ENCODE measurements at regions not wholly inside any gene's neighbourhood (a gene's known extent, or its start where the extent isn't known, plus 50 kb on each side); places are given as distances from the start of the nearest gene placed in this dataset.

- TF ChIP-seq ISL1 (CRISPR knock-in tag; IDR thresholded peaks at IDR 0.05) (no peak), ZC3H10 (CRISPR knock-in tag; IDR thresholded peaks at IDR 0.05) (no peak), PPARA (CRISPR knock-in tag; IDR thresholded peaks at IDR 0.05; ENCODE audit: borderline replicate concordance) (no peak), CREB5 (CRISPR knock-in tag; IDR thresholded peaks at IDR 0.05; ENCODE audit: low read depth) (no peak), ZNF70 (CRISPR knock-in tag; IDR thresholded peaks at IDR 0.05) (no peak), ZFP3 (CRISPR knock-in tag; IDR thresholded peaks at IDR 0.05) (no peak), CSDC2 (CRISPR knock-in tag; IDR thresholded peaks at IDR 0.05) (no peak), ARNTL (CRISPR knock-in tag; IDR thresholded peaks at IDR 0.05; ENCODE audit: borderline replicate concordance, low read depth) (no peak), POU6F1 (CRISPR knock-in tag; IDR thresholded peaks at IDR 0.05; ENCODE audit: borderline replicate concordance, low read depth) (no peak)
Measured at GRCh38 chr5:128765448-128766061, 199.7 kb upstream of the SLC27A6 start.

Data from SK-N-SH treated with all-trans-retinoic acid at 6 μM for 48 hours (cell line).